H9 (cell line): ENCODE measurements at regions not wholly inside any gene's neighbourhood (a gene's known extent, or its start where the extent isn't known, plus 50 kb on each side); places are given as distances from the start of the nearest gene placed in this dataset.
"Not testable (repeated sequence)": the region's sequence is repeated elsewhere in the genome, so short reads cannot be mapped to it uniquely, and the experiment has no call there.

Experiments used
- DNase-seq: peaks from one replicate; pipeline ENCODE4 v3.0.0-alpha.2; 2017
- H2AFZ ChIP-seq: one replicate; pipeline ENCODE4 v1.6.1; 2013; ENCODE audit warnings: mild to moderate bottlenecking, low read length, control low read depth, moderate library complexity
- H2AK5ac ChIP-seq: 2 replicates; pipeline ENCODE4 v1.6.1; 2013; ENCODE audit warnings: low read length, control low read depth, mixed read lengths; ENCODE audit not compliant: insufficient read length
- H2BK120ac ChIP-seq: one replicate; pipeline ENCODE4 v1.6.1; 2013; ENCODE audit warnings: low read depth, mild to moderate bottlenecking, low read length, control low read depth, inconsistent platforms; ENCODE audit not compliant: poor library complexity, severe bottlenecking
- H2BK12ac ChIP-seq: 2 replicates; pipeline ENCODE4 v1.6.1; 2013; ENCODE audit warnings: low read length, control low read depth, mixed read lengths, low read depth; ENCODE audit not compliant: insufficient read length
- H2BK15ac ChIP-seq: 2 replicates; pipeline ENCODE4 v1.6.1; 2013; ENCODE audit warnings: low read depth, low read length, control low read depth
- H2BK20ac ChIP-seq: one replicate; pipeline ENCODE4 v1.6.1; 2013; ENCODE audit warnings: low read depth, mild to moderate bottlenecking, low read length, control low read depth, inconsistent platforms; ENCODE audit not compliant: poor library complexity, severe bottlenecking
- H2BK5ac ChIP-seq: 2 replicates; pipeline ENCODE4 v1.6.1; 2013; ENCODE audit warnings: low read length, control low read depth, mixed read lengths; ENCODE audit not compliant: insufficient read length
- H3K14ac ChIP-seq: 2 replicates; pipeline ENCODE4 v1.6.1; 2013; ENCODE audit warnings: low read length, control low read depth; ENCODE audit not compliant: insufficient read depth
- H3K18ac ChIP-seq: 2 replicates; pipeline ENCODE4 v1.6.1; 2013; ENCODE audit warnings: low read depth, mild to moderate bottlenecking, mixed read lengths, low read length, control low read depth; ENCODE audit not compliant: insufficient read length
- H3K23ac ChIP-seq: 2 replicates; pipeline ENCODE4 v1.6.1; 2013; ENCODE audit warnings: low read length, control low read depth, mixed read lengths, low read depth; ENCODE audit not compliant: insufficient read length
- H3K23me2 ChIP-seq: 2 replicates; pipeline ENCODE4 v1.6.1; 2013; ENCODE audit warnings: low read depth, mild to moderate bottlenecking, mixed read lengths, low read length, control low read depth; ENCODE audit not compliant: insufficient read length, poor library complexity, severe bottlenecking
- H3K27ac ChIP-seq: 2 replicates; pipeline ENCODE4 v1.5.1; 2013; ENCODE audit warnings: low read length, control low read depth, mixed read lengths, low read depth; ENCODE audit not compliant: insufficient read length
- H3K27me3 ChIP-seq: 2 replicates; pipeline ENCODE4 v1.6.1; 2013; ENCODE audit warnings: low read length, control low read depth, inconsistent platforms; ENCODE audit not compliant: insufficient read depth
- H3K4ac ChIP-seq: 2 replicates; pipeline ENCODE4 v1.6.1; 2013; ENCODE audit warnings: low read depth, mild to moderate bottlenecking, control low read depth, inconsistent platforms, low read length, moderate library complexity
- H3K4me1 ChIP-seq: 2 replicates; pipeline ENCODE4 v1.6.1; 2013; ENCODE audit warnings: low read length, control low read depth, inconsistent platforms; ENCODE audit not compliant: insufficient read depth
- H3K4me2 ChIP-seq: 2 replicates; pipeline ENCODE4 v1.6.1; 2013; ENCODE audit warnings: low read length, control low read depth, mixed read lengths; ENCODE audit not compliant: insufficient read length, insufficient read depth
- H3K56ac ChIP-seq: 2 replicates; pipeline ENCODE4 v1.6.1; 2013; ENCODE audit warnings: low read depth, mild to moderate bottlenecking, mixed read lengths, low read length, control low read depth; ENCODE audit not compliant: insufficient read length
- H3K79me1 ChIP-seq: 2 replicates; pipeline ENCODE4 v1.6.1; 2013; ENCODE audit warnings: low read depth, mild to moderate bottlenecking, moderate library complexity, low read length, control low read depth, inconsistent platforms; ENCODE audit not compliant: insufficient read depth, poor library complexity, severe bottlenecking
- H3K79me2 ChIP-seq: 2 replicates; pipeline ENCODE4 v1.6.1; 2013; ENCODE audit warnings: low read length, control low read depth, inconsistent platforms; ENCODE audit not compliant: insufficient read depth
- H3K9ac ChIP-seq: 2 replicates; pipeline ENCODE4 v1.6.1; 2013; ENCODE audit warnings: low read length, control low read depth, mixed read lengths; ENCODE audit not compliant: insufficient read length; ENCODE audit errors: extremely low read depth
- H3K9me3 ChIP-seq: one replicate; pipeline ENCODE4 v1.6.1; 2013; ENCODE audit warnings: low read depth, low read length, inconsistent platforms; ENCODE audit not compliant: control insufficient read depth
- H3T11ph ChIP-seq: one replicate; pipeline ENCODE4 v1.6.1; 2013; ENCODE audit warnings: mild to moderate bottlenecking, low read length, control low read depth, inconsistent platforms
- H4K20me1 ChIP-seq: one replicate; pipeline ENCODE4 v1.6.1; 2013; ENCODE audit not compliant: control insufficient read depth, insufficient read length, insufficient read depth
- H4K5ac ChIP-seq: 2 replicates; pipeline ENCODE4 v1.6.1; 2013; ENCODE audit warnings: low read depth, mild to moderate bottlenecking, mixed read lengths, low read length, control low read depth; ENCODE audit not compliant: insufficient read length
- H4K8ac ChIP-seq: replicated peaks from 2 replicates; pipeline ENCODE4 v1.6.1; 2013; ENCODE audit warnings: low read length, control low read depth, mixed read lengths, low read depth; ENCODE audit not compliant: insufficient read length
- H4K91ac ChIP-seq: 2 replicates; pipeline ENCODE4 v1.6.1; 2013; ENCODE audit warnings: low read depth, mild to moderate bottlenecking, moderate library complexity, mixed read lengths, low read length, control low read depth; ENCODE audit not compliant: insufficient read length
- H3K27ac Mint-ChIP-seq, 3 experiments: 2 replicates in 2 of 3; 3 replicates in 1 of 3; pipeline ENCODE4 v1.8.0; 2020 to 2021; ENCODE audit warnings: mixed read lengths in 3 of 3, mild to moderate bottlenecking in 1 of 3, moderate library complexity in 1 of 3
- H3K27me3 Mint-ChIP-seq: 2 replicates; pipeline ENCODE4 v1.8.0; 2021; ENCODE audit warnings: low read depth, mild to moderate bottlenecking, moderate library complexity, mixed read lengths
- H3K36me3 Mint-ChIP-seq, 3 experiments: 2 replicates in 2 of 3; 3 replicates in 1 of 3; pipeline ENCODE4 v1.8.0; 2020 to 2021; ENCODE audit warnings: low read depth in 3 of 3, mixed read lengths in 3 of 3; ENCODE audit not compliant: insufficient read depth in 1 of 3
- H3K4me1 Mint-ChIP-seq, 2 experiments: 2 replicates each; pipeline ENCODE4 v1.8.0; 2020; ENCODE audit warnings: mixed read lengths in 2 of 2
- H3K4me3 Mint-ChIP-seq, 2 experiments: 2 replicates in 1 of 2; 3 replicates in 1 of 2; pipeline ENCODE4 v1.8.0; 2020 to 2021; ENCODE audit warnings: mild to moderate bottlenecking in 2 of 2, mixed read lengths in 2 of 2, moderate library complexity in 1 of 2
- H3K9me3 Mint-ChIP-seq, 2 experiments: 2 replicates in 1 of 2; 3 replicates in 1 of 2; pipeline ENCODE4 v1.8.0; 2020; ENCODE audit warnings: mild to moderate bottlenecking in 2 of 2, mixed read lengths in 2 of 2, moderate library complexity in 1 of 2
- WGBS: extraction: QIAGEN DNeasy Blood & Tissue Kit; methylation state at CpG from one replicate; pipeline ENCODE4 v1.1.7; 2013; ENCODE audit warnings: missing lambda C conversion rate, low lambda C conversion rate, mixed read lengths; ENCODE audit not compliant: insufficient read length; ENCODE audit errors: extremely low coverage; 5-methylcytosine and 5-hydroxymethylcytosine counted together

- not testable (repeated sequence) for H4K20me1 ChIP-seq, H2BK20ac ChIP-seq, H2BK15ac ChIP-seq, H4K5ac ChIP-seq, H3K4me1 Mint-ChIP-seq, H2AK5ac ChIP-seq, H4K8ac ChIP-seq, H3K4me1 ChIP-seq, H3K79me1 ChIP-seq, H2BK12ac ChIP-seq, H3K27ac Mint-ChIP-seq, H2AFZ ChIP-seq, H3K9ac ChIP-seq, H3K4me2 ChIP-seq, H3T11ph ChIP-seq, H3K36me3 Mint-ChIP-seq, H4K91ac ChIP-seq, H2BK5ac ChIP-seq, H3K23ac ChIP-seq, H3K4ac ChIP-seq, H3K14ac ChIP-seq, H3K27me3 Mint-ChIP-seq, H3K56ac ChIP-seq, H3K23me2 ChIP-seq, H3K18ac ChIP-seq, H3K27ac ChIP-seq, H3K4me3 Mint-ChIP-seq, DNase-seq, H3K79me2 ChIP-seq, H2BK120ac ChIP-seq, H3K27me3 ChIP-seq
- H3K9me3 Mint-ChIP-seq = peaks cover 35 to 37% of the 10 kb centered on the region in 2 experiments
- no CpG with 5 or more reads among the region's 20 CpGs for WGBS
- peaks cover 12% of the 10 kb centered on the region for H3K9me3 ChIP-seq
Observed at GRCh38 chr11:49780791-49781190, 171.4 kb upstream of the OR4C13 start.

DNA sequence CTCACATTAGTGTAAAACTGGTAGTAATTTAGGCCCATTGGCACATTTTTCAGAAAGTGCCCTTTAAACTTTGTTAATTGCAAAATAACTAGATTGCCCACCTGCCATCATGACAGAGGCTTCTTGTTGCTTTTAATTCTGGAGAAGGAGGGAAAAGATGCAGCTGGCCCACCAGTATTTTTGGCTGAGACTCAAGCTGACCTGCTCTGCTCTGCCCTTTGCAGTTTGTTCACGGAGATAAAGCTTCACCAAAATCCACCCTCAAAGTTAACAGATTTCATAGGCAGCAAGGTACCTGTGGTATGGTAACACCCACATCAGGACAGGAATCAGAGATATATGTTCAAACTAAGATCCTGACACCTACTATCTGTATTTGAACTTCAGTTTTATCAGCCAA, 170.2 kb upstream of the OR4C13 start:
- H2BK20ac ChIP-seq, H3K27me3 ChIP-seq, H2BK120ac ChIP-seq, H2BK12ac ChIP-seq, DNase-seq, H3K9ac ChIP-seq, H2AFZ ChIP-seq, H4K5ac ChIP-seq, H4K91ac ChIP-seq, H3K18ac ChIP-seq, H3K4me1 ChIP-seq, H3T11ph ChIP-seq, H3K36me3 Mint-ChIP-seq, H3K23me2 ChIP-seq, H4K20me1 ChIP-seq, H3K79me1 ChIP-seq, H3K14ac ChIP-seq, H3K4me3 Mint-ChIP-seq, H3K27me3 Mint-ChIP-seq, H3K4ac ChIP-seq, H3K56ac ChIP-seq, H3K23ac ChIP-seq, H3K4me1 Mint-ChIP-seq, H2BK5ac ChIP-seq, H3K79me2 ChIP-seq, H3K27ac ChIP-seq, H3K27ac Mint-ChIP-seq, H2AK5ac ChIP-seq, H3K4me2 ChIP-seq, H4K8ac ChIP-seq, H2BK15ac ChIP-seq: not testable (repeated sequence)
- peaks cover 12% of the 10 kb centered on the region for H3K9me3 ChIP-seq
- peaks cover 41 to 44% of the 10 kb centered on the region in 2 experiments for H3K9me3 Mint-ChIP-seq
- no CpG with 5 or more reads among the region's 1 CpG for WGBS
